NCI-H1092 treated with DMSO at 0.1 percent for 48 hours (cell line): ENCODE measurements at regions not wholly inside any gene's neighbourhood (a gene's known extent, or its start where the extent isn't known, plus 50 kb on each side); places are given as distances from the start of the nearest gene placed in this dataset.

ENCODE experiments used
- DNase-seq: peaks from one replicate; lab custom pipeline; 2025; lab: John Stamatoyannopoulos, UW

- DNase-seq: no peak
Observed at GRCh38 chr12:18899678-18900317, 161.9 kb downstream of the CAPZA3 start.

GRCh38 chr12:18905134-18905533 is 167.2 kb downstream of the CAPZA3 start:
- DNase-seq: no peak

- no peak for DNase-seq
Observed at GRCh38 chr12:18906395-18906794, 168.5 kb downstream of the CAPZA3 start.

GRCh38 chr12:18907127-18907526 is 169.2 kb downstream of the CAPZA3 start:
- DNase-seq: no peak

GRCh38 chr12:18907728-18908127 is 169.8 kb downstream of the CAPZA3 start:
- DNase-seq: no peak

GRCh38 chr12:18908191-18908590 is 170.3 kb downstream of the CAPZA3 start:
- DNase-seq: no peak

GRCh38 chr12:18919871-18920511 is 182.1 kb downstream of the CAPZA3 start:
- no peak for DNase-seq

- no peak for DNase-seq
Observed at GRCh38 chr12:18922851-18923250, 184.9 kb downstream of the CAPZA3 start.

GRCh38 chr12:18923721-18924120 is 185.8 kb downstream of the CAPZA3 start:
- DNase-seq: no peak

GRCh38 chr12:18926188-18926587 is 188.3 kb downstream of the CAPZA3 start:
- DNase-seq: no peak

GRCh38 chr12:18932211-18932610 is 194.3 kb downstream of the CAPZA3 start:
- DNase-seq: no peak

- DNase-seq: no peak
Observed at GRCh38 chr12:18932715-18933114, 194.8 kb downstream of the CAPZA3 start.

GRCh38 chr12:18935371-18935965 is 194.1 kb upstream of the PLEKHA5 start:
- DNase-seq: no peak

- no peak for DNase-seq
Observed at GRCh38 chr12:18939051-18939450, 190.5 kb upstream of the PLEKHA5 start.

- DNase-seq: no peak
Observed at GRCh38 chr12:18942669-18943068, 186.9 kb upstream of the PLEKHA5 start.

GRCh38 chr12:18943200-18943599 is 186.3 kb upstream of the PLEKHA5 start:
- no peak for DNase-seq

- no peak for DNase-seq
Observed at GRCh38 chr12:18946106-18946505, 183.4 kb upstream of the PLEKHA5 start.

GRCh38 chr12:18951218-18951617 is 178.3 kb upstream of the PLEKHA5 start:
- no peak for DNase-seq

GRCh38 chr12:18953505-18953904 is 176.0 kb upstream of the PLEKHA5 start:
- DNase-seq: no peak

- DNase-seq: no peak
Observed at GRCh38 chr12:18955594-18955993, 173.9 kb upstream of the PLEKHA5 start.

GRCh38 chr12:18965203-18965602 is 164.3 kb upstream of the PLEKHA5 start:
- no peak for DNase-seq

- DNase-seq: no peak
Observed at GRCh38 chr12:18966954-18967353, 162.6 kb upstream of the PLEKHA5 start.

GRCh38 chr12:18967814-18968213 is 161.7 kb upstream of the PLEKHA5 start:
- no peak for DNase-seq

GRCh38 chr12:18969512-18969911 is 160.0 kb upstream of the PLEKHA5 start:
- DNase-seq: no peak
